ENCODE measurements at regions not wholly inside any gene's neighbourhood (a gene's known extent, or its start where the extent isn't known, plus 50 kb on each side); places are given as distances from the start of the nearest gene placed in this dataset.
"Not testable (repeated sequence)": the region's sequence is repeated elsewhere in the genome, so short reads cannot be mapped to it uniquely, and the experiment has no call there.

- DNase-seq (ENCODE audit: low read depth in 3 of 3), result no peak
Observed at GRCh38 chr4:77220828-77221613, 64.0 kb downstream of the CCNG2 start.

- DNase-seq (ENCODE audit: low read depth in 3 of 3), result no peak
Observed at GRCh38 chr4:77225022-77225421, 68.0 kb downstream of the CCNG2 start.

- no peak for DNase-seq (ENCODE audit: low read depth in 3 of 3)
Observed at GRCh38 chr4:77226939-77227705, 70.1 kb downstream of the CCNG2 start.

GRCh38 chr4:77229433-77229832 is 72.4 kb downstream of the CCNG2 start:
- no peak for DNase-seq (ENCODE audit: low read depth in 3 of 3)

- DNase-seq (ENCODE audit: low read depth in 3 of 3), result no peak
Observed at GRCh38 chr4:77232653-77233052, 75.6 kb downstream of the CCNG2 start.

- no peak for DNase-seq (ENCODE audit: low read depth in 3 of 3)
Observed at GRCh38 chr4:77235289-77235854, 78.4 kb downstream of the CCNG2 start.

- no peak for DNase-seq (ENCODE audit: low read depth in 3 of 3)
Observed at GRCh38 chr4:77236806-77237205, 79.8 kb downstream of the CCNG2 start.

- peak; percentile 21 to 61 (median 26) for DNase-seq (ENCODE audit: low read depth in 3 of 3)
Observed at GRCh38 chr4:77240469-77241066, 83.6 kb downstream of the CCNG2 start.

GRCh38 chr4:77248805-77249204 is 91.8 kb downstream of the CCNG2 start:
- DNase-seq (ENCODE audit: low read depth in 3 of 3), result no peak

GRCh38 chr4:77251751-77252150 is 94.7 kb downstream of the CCNG2 start:
- DNase-seq (ENCODE audit: low read depth in 3 of 3), result no peak

- DNase-seq (ENCODE audit: low read depth in 3 of 3), result no peak
Observed at GRCh38 chr4:77263247-77263646, 106.2 kb downstream of the CCNG2 start.

GRCh38 chr4:77263976-77264375 is 107.0 kb downstream of the CCNG2 start:
- DNase-seq (ENCODE audit: low read depth in 3 of 3), result not testable (repeated sequence)

GRCh38 chr4:77264826-77265225 is 107.8 kb downstream of the CCNG2 start:
- DNase-seq (ENCODE audit: low read depth in 3 of 3), result no peak

- no peak for DNase-seq (ENCODE audit: low read depth in 3 of 3)
Observed at GRCh38 chr4:77268108-77268507, 111.1 kb downstream of the CCNG2 start.

- no peak for DNase-seq (ENCODE audit: low read depth in 3 of 3)
Observed at GRCh38 chr4:77269505-77269904, 112.5 kb downstream of the CCNG2 start.

GRCh38 chr4:77273412-77273811 is 116.4 kb downstream of the CCNG2 start:
- no peak for DNase-seq (ENCODE audit: low read depth in 3 of 3)

GRCh38 chr4:77279114-77279513 is 122.1 kb downstream of the CCNG2 start:
- DNase-seq (ENCODE audit: low read depth in 3 of 3), result not testable (repeated sequence)

- no peak for DNase-seq (ENCODE audit: low read depth in 3 of 3)
Observed at GRCh38 chr4:77282305-77282704, 125.3 kb downstream of the CCNG2 start.

GRCh38 chr4:77284036-77284435 is 127.0 kb downstream of the CCNG2 start:
- no peak for DNase-seq (ENCODE audit: low read depth in 3 of 3)

- DNase-seq (ENCODE audit: low read depth in 3 of 3), result no peak
Observed at GRCh38 chr4:77286906-77287305, 129.9 kb downstream of the CCNG2 start.

- DNase-seq (ENCODE audit: low read depth in 3 of 3), result no peak
Observed at GRCh38 chr4:77293426-77293825, 136.4 kb downstream of the CCNG2 start.

- not testable (repeated sequence) for DNase-seq (ENCODE audit: low read depth in 3 of 3)
Observed at GRCh38 chr4:77300996-77301395, 144.0 kb downstream of the CCNG2 start.

Measured in stimulated activated CD4-positive, alpha-beta T cell treated with anti-CD3 and anti-CD28 coated beads, TNF-alpha, amount 100 ng/mL, for 24 hours (primary cell).